ENCODE measurements at regions not wholly inside any gene's neighbourhood (a gene's known extent, or its start where the extent isn't known, plus 50 kb on each side); places are given as distances from the start of the nearest gene placed in this dataset.

DNA sequence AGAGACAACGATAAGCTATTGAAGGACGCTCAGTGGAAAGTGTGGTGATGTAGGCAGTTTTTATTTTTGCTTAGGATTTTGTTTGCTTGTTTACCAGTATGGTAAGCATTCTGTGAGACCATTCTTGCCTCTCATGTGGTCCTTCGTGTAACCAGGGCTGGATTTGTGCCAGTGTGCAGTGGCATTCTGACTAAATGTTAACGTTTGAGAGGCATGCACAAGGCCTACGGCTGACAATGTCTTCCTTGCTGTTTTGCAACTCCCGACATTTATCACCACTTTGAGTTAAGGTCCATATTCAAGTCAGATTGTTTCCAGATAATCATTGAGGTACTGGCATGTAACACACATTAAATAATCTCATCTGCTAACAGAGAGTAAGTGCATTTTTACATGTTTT, 102.3 kb upstream of the BCAT1 start:
- TF ChIP-seq, protein P1, sequence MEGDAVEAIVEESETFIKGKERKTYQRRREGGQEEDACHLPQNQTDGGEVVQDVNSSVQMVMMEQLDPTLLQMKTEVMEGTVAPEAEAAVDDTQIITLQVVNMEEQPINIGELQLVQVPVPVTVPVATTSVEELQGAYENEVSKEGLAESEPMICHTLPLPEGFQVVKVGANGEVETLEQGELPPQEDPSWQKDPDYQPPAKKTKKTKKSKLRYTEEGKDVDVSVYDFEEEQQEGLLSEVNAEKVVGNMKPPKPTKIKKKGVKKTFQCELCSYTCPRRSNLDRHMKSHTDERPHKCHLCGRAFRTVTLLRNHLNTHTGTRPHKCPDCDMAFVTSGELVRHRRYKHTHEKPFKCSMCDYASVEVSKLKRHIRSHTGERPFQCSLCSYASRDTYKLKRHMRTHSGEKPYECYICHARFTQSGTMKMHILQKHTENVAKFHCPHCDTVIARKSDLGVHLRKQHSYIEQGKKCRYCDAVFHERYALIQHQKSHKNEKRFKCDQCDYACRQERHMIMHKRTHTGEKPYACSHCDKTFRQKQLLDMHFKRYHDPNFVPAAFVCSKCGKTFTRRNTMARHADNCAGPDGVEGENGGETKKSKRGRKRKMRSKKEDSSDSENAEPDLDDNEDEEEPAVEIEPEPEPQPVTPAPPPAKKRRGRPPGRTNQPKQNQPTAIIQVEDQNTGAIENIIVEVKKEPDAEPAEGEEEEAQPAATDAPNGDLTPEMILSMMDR (IDR thresholded peaks at IDR 0.05), result no peak
- TF ChIP-seq POLR2A (IDR thresholded peaks at IDR 0.05) (no peak), EP300 (IDR thresholded peaks at IDR 0.05) (no peak)

Data from tibial nerve (tissue), 4 donors.